ENCODE measurements at regions not wholly inside any gene's neighbourhood (a gene's known extent, or its start where the extent isn't known, plus 50 kb on each side); places are given as distances from the start of the nearest gene placed in this dataset.

- TF ChIP-seq CTCF (IDR thresholded peaks at IDR 0.05; ENCODE audit: low read depth, low read length, missing control alignments), result no peak
- no peak overlapping the region for H3K4me3 ChIP-seq (ENCODE audit: low read depth, low read length)
- in situ Hi-C loops (cut with HindIII; ENCODE audit: low sequenced_read_pairs), result no loop called here
- no peak for DNase-seq (ENCODE audit: low read depth)
These were observed 297.0 kb downstream of the HNRNPD start for GRCh38 chr4:82076809-82077208.

- no peak for TF ChIP-seq CTCF (IDR thresholded peaks at IDR 0.05; ENCODE audit: low read depth, low read length, missing control alignments)
- no peak overlapping the region for H3K4me3 ChIP-seq (ENCODE audit: low read depth, low read length)
- DNase-seq (ENCODE audit: low read depth), result no peak
- in situ Hi-C loops (cut with HindIII; ENCODE audit: low sequenced_read_pairs), result no loop called here
These were observed 297.4 kb downstream of the HNRNPD start for GRCh38 chr4:82076359-82076758.

GRCh38 chr4:82071951-82072350 lies 301.8 kb downstream of the HNRNPD start:
- no peak overlapping the region for H3K4me3 ChIP-seq (ENCODE audit: low read depth, low read length)
- TF ChIP-seq CTCF (IDR thresholded peaks at IDR 0.05; ENCODE audit: low read depth, low read length, missing control alignments), result no peak
- peak; percentile 22 for DNase-seq (ENCODE audit: low read depth)
- in situ Hi-C loops (cut with HindIII; ENCODE audit: low sequenced_read_pairs), result no loop called here

GRCh38 chr4:82069883-82070638 lies 303.7 kb downstream of the HNRNPD start:
- TF ChIP-seq CTCF (IDR thresholded peaks at IDR 0.05; ENCODE audit: low read depth, low read length, missing control alignments), result no peak
- no peak overlapping the region for H3K4me3 ChIP-seq (ENCODE audit: low read depth, low read length)
- in situ Hi-C loops (cut with HindIII; ENCODE audit: low sequenced_read_pairs), result loop anchor here (10.0 kb wide), 1 partner anchor 155 kb away; no protein-coding TSS in a partner anchor
- no peak for DNase-seq (ENCODE audit: low read depth)

GRCh38 chr4:82063017-82063416 lies 310.8 kb downstream of the HNRNPD start:
- in situ Hi-C loops (cut with HindIII; ENCODE audit: low sequenced_read_pairs), result loop anchor here (10.0 kb wide), 1 partner anchor 162 kb away; no protein-coding TSS in a partner anchor

GRCh38 chr4:82057990-82058544 lies 315.7 kb downstream of the HNRNPD start:
- DNase-seq (ENCODE audit: low read depth), result no peak
- in situ Hi-C loops (cut with HindIII; ENCODE audit: low sequenced_read_pairs), result no loop called here
- TF ChIP-seq CTCF (IDR thresholded peaks at IDR 0.05; ENCODE audit: low read depth, low read length, missing control alignments), result no peak
- H3K4me3 ChIP-seq (ENCODE audit: low read depth, low read length), result no peak overlapping the region

More at GRCh38 chr4:82063017-82063416, 310.8 kb downstream of the HNRNPD start:
- TF ChIP-seq CTCF (IDR thresholded peaks at IDR 0.05; ENCODE audit: low read depth, low read length, missing control alignments), result no peak
- DNase-seq (ENCODE audit: low read depth), result no peak
- H3K4me3 ChIP-seq (ENCODE audit: low read depth, low read length), result no peak overlapping the region
